SK-N-SH treated with all-trans-retinoic acid at 6 μM for 48 hours (cell line): ENCODE measurements at regions not wholly inside any gene's neighbourhood (a gene's known extent, or its start where the extent isn't known, plus 50 kb on each side); places are given as distances from the start of the nearest gene placed in this dataset.
"Not testable (repeated sequence)": the region's sequence is repeated elsewhere in the genome, so short reads cannot be mapped to it uniquely, and the experiment has no call there.

Experiments
- ATAC-seq: fragments of 200-7000 bp; cut with Tn5 transposase; 3 replicates; pipeline ENCODE4 v1.9.1; 2020; ENCODE audit warnings: mild to moderate bottlenecking, moderate library complexity
- ARNTL ChIP-seq: fragments of 450-650 bp; formaldehyde crosslinking; IDR thresholded peaks from 2 replicates; pipeline ENCODE4 v1.5.0; 2020; ENCODE audit warnings: low read depth, mild to moderate bottlenecking, moderate library complexity, borderline replicate concordance
- BACH2 ChIP-seq: fragments of 250-450 bp; sonication (Bioruptor Pico); IDR thresholded peaks from 2 replicates; pipeline ENCODE4 v1.9.0; 2021; ENCODE audit warnings: mild to moderate bottlenecking, borderline replicate concordance
- CREB5 ChIP-seq: fragments of 250-450 bp; sonication (Bioruptor Pico); IDR thresholded peaks from 2 replicates; pipeline ENCODE4 v1.5.1; 2020; ENCODE audit warnings: low read depth, mild to moderate bottlenecking, moderate library complexity
- CSDC2 ChIP-seq: fragments of 250-450 bp; sonication (Bioruptor Pico); IDR thresholded peaks from 2 replicates; pipeline ENCODE4 v1.5.0; 2020; ENCODE audit warnings: mild to moderate bottlenecking, moderate library complexity
- CSRNP3 ChIP-seq: fragments of 250-450 bp; sonication (Bioruptor Pico); IDR thresholded peaks from 2 replicates; pipeline ENCODE4 v1.5.1; 2021; ENCODE audit warnings: mild to moderate bottlenecking, moderate library complexity
- GLIS3 ChIP-seq: fragments of 250-450 bp; sonication (Bioruptor Pico); IDR thresholded peaks from 2 replicates; pipeline ENCODE4 v1.5.0; 2020; ENCODE audit warnings: mild to moderate bottlenecking, moderate library complexity
- ISL1 ChIP-seq: fragments of 250-450 bp; sonication (Bioruptor Pico); IDR thresholded peaks from 2 replicates; pipeline ENCODE4 v2.1.2; 2022; ENCODE audit warnings: mild to moderate bottlenecking, moderate library complexity
- OSR1 ChIP-seq: fragments of 250-450 bp; sonication (Bioruptor Pico); IDR thresholded peaks from 2 replicates; pipeline ENCODE4 v1.8.0; 2022; ENCODE audit warnings: moderate library complexity, mild to moderate bottlenecking, inconsistent platforms
- PATZ1 ChIP-seq: fragments of 250-450 bp; sonication (Bioruptor Pico); IDR thresholded peaks from 2 replicates; pipeline ENCODE4 v1.8.0; 2020; ENCODE audit warnings: mild to moderate bottlenecking, moderate library complexity, borderline replicate concordance
- PPARA ChIP-seq: fragments of 250-450 bp; sonication (Bioruptor Pico); IDR thresholded peaks from 2 replicates; pipeline ENCODE4 v1.5.0; 2020; ENCODE audit warnings: mild to moderate bottlenecking, borderline replicate concordance
- RARB ChIP-seq: fragments of 250-450 bp; sonication (Bioruptor Pico); IDR thresholded peaks from 2 replicates; pipeline ENCODE4 v1.8.0; 2021; ENCODE audit warnings: mild to moderate bottlenecking, moderate library complexity
- SNAI2 ChIP-seq: fragments of 250-450 bp; sonication (Bioruptor Pico); IDR thresholded peaks from 2 replicates; pipeline ENCODE4 v1.5.0; 2020; ENCODE audit warnings: mild to moderate bottlenecking, moderate library complexity
- TCF4 ChIP-seq: fragments of 250-450 bp; sonication (Bioruptor Pico); IDR thresholded peaks from 2 replicates; pipeline ENCODE4 v1.8.0; 2021; ENCODE audit warnings: mild to moderate bottlenecking, moderate library complexity, borderline replicate concordance
- TOX ChIP-seq: fragments of 250-450 bp; sonication (Bioruptor Pico); IDR thresholded peaks from 2 replicates; pipeline ENCODE4 v1.8.0; 2021; ENCODE audit warnings: mild to moderate bottlenecking, moderate library complexity, borderline replicate concordance
- TSHZ2 ChIP-seq: fragments of 250-450 bp; sonication (Bioruptor Pico); IDR thresholded peaks from 2 replicates; pipeline ENCODE4 v1.5.0; 2020; ENCODE audit warnings: mild to moderate bottlenecking, moderate library complexity
- ZC3H10 ChIP-seq: fragments of 250-450 bp; sonication (Bioruptor Pico); IDR thresholded peaks from 2 replicates; pipeline ENCODE4 v1.5.1; 2021; ENCODE audit warnings: mild to moderate bottlenecking, moderate library complexity
- ZFP3 ChIP-seq: fragments of 250-450 bp; sonication (Bioruptor Pico); IDR thresholded peaks from 2 replicates; pipeline ENCODE4 v1.5.0; 2020; ENCODE audit warnings: mild to moderate bottlenecking, moderate library complexity
- ZNF70 ChIP-seq: fragments of 450-650 bp; formaldehyde crosslinking; IDR thresholded peaks from 2 replicates; pipeline ENCODE4 v1.5.0; 2020; ENCODE audit warnings: mild to moderate bottlenecking, moderate library complexity
- ZNF8 ChIP-seq: fragments of 450-650 bp; formaldehyde crosslinking; IDR thresholded peaks from 2 replicates; pipeline ENCODE4 v1.5.0; 2020; ENCODE audit warnings: mild to moderate bottlenecking, moderate library complexity

GRCh38 chr12:66813137-66813892 lies 134.4 kb upstream of the GRIP1 start (continued):
- TF ChIP-seq PATZ1 (CRISPR knock-in tag) (no peak), CSRNP3 (no peak), ZFP3 (no peak)
- TF ChIP-seq, all 23 proteins: peak for 0

- no peak for TF ChIP-seq ZFP3
- no peak for TF ChIP-seq GLIS3 (CRISPR knock-in tag)
- no peak for TF ChIP-seq BACH2 (CRISPR knock-in tag)
- no peak for TF ChIP-seq PPARA (CRISPR knock-in tag)
- TF ChIP-seq RARB (CRISPR knock-in tag), result no peak
- no peak for TF ChIP-seq CSDC2 (CRISPR knock-in tag)
- no peak for TF ChIP-seq ZC3H10 (CRISPR knock-in tag)
- no peak for TF ChIP-seq ZNF8
- no peak for TF ChIP-seq ARNTL (CRISPR knock-in tag)
- no peak for TF ChIP-seq TCF4 (CRISPR knock-in tag)
- TF ChIP-seq ISL1, result no peak
- TF ChIP-seq OSR1 (CRISPR knock-in tag), result no peak
- TF ChIP-seq TOX (CRISPR knock-in tag), result no peak
- TF ChIP-seq SNAI2 (CRISPR knock-in tag), result no peak
- ATAC-seq, result no peak
Measured at GRCh38 chr12:66819587-66819986, 140.7 kb upstream of the GRIP1 start.

- TF ChIP-seq TCF4 (CRISPR knock-in tag), result no peak
- no peak for TF ChIP-seq CREB5 (CRISPR knock-in tag)
- no peak for TF ChIP-seq CSDC2 (CRISPR knock-in tag)
- no peak for ATAC-seq
Measured at GRCh38 chr12:66822961-66823360, 144.1 kb upstream of the GRIP1 start.

- no peak for TF ChIP-seq PPARA (CRISPR knock-in tag)
- no peak for TF ChIP-seq ZNF8
- no peak for TF ChIP-seq ISL1
- TF ChIP-seq OSR1 (CRISPR knock-in tag), result no peak
- no peak for TF ChIP-seq PATZ1 (CRISPR knock-in tag)
- TF ChIP-seq TOX (CRISPR knock-in tag), result no peak
- no peak for TF ChIP-seq RARB (CRISPR knock-in tag)
- TF ChIP-seq TSHZ2 (CRISPR knock-in tag), result no peak
- TF ChIP-seq ZNF70 (CRISPR knock-in tag), result no peak
- TF ChIP-seq BACH2 (CRISPR knock-in tag), result no peak
- ATAC-seq, result no peak
Measured at GRCh38 chr12:66823857-66824570, 145.1 kb upstream of the GRIP1 start.

GRCh38 chr12:66825921-66826320 lies 147.0 kb upstream of the GRIP1 start:
- not testable (repeated sequence) for ATAC-seq
